Cardiac fibroblast (primary cell): ENCODE measurements at regions not wholly inside any gene's neighbourhood (a gene's known extent, or its start where the extent isn't known, plus 50 kb on each side); places are given as distances from the start of the nearest gene placed in this dataset.

Experiments used
- DNase-seq, 2 donors: peaks; one replicate each; pipeline versions ENCODE4 v3.0.0 to v3.0.0-alpha.2; 2010; ENCODE audit warnings: low read depth in 2 of 2
- H3K4me3 ChIP-seq, 2 donors: replicated peaks in 1 of 2; 1 replicate in 1 of 2; 2 replicates in 1 of 2; pipeline ENCODE4 v1.5.1; 2011; ENCODE audit warnings: low read depth in 2 of 2, low read length in 2 of 2, mild to moderate bottlenecking in 2 of 2, moderate library complexity in 1 of 2
- TF ChIP-seq, protein P1 (sequence below): IDR thresholded peaks from one replicate; pipeline ENCODE4 v1.5.1; 2011; ENCODE audit warnings: low read depth, mild to moderate bottlenecking, low read length, inconsistent platforms

DNA sequence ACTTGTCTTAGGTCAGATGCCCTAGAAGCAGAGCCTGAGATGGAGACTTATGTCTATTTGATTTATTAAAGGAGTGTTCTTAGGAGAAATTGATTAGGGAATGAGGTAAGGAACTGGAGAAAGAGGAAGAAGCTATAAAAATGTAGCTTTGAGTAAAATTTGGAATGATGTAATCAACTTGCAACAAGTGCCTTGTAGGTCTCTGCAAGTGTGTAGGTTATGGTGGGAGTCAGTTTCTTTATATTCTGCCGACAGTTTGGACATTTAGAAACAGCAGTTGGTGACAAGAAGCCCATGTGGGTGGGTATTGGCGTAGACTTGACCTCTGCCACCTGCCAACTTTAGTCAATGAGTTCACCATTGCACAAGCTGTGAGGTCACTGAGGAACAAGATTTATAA, 986.5 kb downstream of the CDH18 start:
- DNase-seq = no peak
- TF ChIP-seq, protein P1, sequence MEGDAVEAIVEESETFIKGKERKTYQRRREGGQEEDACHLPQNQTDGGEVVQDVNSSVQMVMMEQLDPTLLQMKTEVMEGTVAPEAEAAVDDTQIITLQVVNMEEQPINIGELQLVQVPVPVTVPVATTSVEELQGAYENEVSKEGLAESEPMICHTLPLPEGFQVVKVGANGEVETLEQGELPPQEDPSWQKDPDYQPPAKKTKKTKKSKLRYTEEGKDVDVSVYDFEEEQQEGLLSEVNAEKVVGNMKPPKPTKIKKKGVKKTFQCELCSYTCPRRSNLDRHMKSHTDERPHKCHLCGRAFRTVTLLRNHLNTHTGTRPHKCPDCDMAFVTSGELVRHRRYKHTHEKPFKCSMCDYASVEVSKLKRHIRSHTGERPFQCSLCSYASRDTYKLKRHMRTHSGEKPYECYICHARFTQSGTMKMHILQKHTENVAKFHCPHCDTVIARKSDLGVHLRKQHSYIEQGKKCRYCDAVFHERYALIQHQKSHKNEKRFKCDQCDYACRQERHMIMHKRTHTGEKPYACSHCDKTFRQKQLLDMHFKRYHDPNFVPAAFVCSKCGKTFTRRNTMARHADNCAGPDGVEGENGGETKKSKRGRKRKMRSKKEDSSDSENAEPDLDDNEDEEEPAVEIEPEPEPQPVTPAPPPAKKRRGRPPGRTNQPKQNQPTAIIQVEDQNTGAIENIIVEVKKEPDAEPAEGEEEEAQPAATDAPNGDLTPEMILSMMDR = no peak
- no peak overlapping the region for H3K4me3 ChIP-seq

DNA sequence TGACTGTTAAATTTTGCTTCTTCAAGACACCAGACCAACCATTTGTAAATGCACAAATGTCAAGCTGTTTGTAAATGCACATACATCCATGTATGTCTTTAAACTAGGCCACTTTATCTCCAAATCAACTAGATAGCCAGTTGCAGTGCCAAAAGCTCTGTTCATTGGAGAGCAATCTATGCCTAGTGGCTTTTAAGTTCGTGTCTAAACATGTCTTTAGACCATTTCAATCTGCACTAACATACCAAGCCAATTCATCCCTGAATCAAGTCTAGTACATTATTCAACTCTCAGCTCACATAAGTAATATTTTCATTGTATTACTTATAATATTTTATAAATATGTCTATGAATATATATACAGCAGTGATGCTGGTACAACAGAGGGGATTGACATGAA, 985.9 kb downstream of the CDH18 start:
- TF ChIP-seq, protein P1 = no peak
- H3K4me3 ChIP-seq = no peak overlapping the region
- no peak for DNase-seq

DNA sequence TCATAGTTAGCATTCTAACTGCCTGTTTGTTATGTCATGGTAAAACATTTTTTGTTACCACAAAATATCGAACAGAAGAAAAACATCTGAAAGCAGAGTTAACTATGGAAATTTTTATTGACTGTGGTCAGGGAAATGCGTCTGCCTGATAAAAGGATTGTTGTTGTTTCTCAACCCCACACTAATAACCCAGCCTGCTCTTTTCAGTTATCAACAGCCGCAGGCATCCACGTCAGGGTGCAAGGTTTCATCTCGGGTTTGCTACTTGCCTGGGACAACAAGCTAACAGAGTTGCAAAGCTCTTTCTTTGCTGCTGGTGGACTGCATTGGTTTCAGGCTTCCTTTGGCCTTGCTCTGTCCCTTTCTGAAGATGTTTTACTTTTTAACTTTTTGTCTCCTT, 969.2 kb downstream of the CDH18 start:
- TF ChIP-seq, protein P1 = no peak

DNA sequence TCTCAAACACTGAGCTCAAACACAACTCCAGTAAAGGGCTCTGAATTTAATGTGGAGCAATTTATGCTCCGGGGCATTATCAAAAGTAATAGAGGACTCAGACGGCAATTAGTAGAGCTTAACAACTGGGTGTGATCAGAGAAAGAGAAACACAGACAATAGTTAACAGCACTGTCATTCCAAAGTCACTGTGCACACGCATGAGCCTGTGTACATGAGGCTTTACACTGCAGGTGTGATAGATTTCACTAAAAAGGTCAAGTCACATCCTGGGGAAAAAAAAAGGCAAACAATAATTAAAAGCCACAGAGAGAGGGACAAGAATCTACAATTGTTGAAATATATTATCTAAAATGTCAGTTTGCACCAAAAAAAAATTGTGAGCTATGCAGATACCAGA, 956.5 kb downstream of the CDH18 start:
- TF ChIP-seq, protein P1 = no peak
- no peak for DNase-seq
- H3K4me3 ChIP-seq = no peak overlapping the region

More for the DNA sequence above, 969.2 kb downstream of the CDH18 start:
- H3K4me3 ChIP-seq = no peak overlapping the region
- no peak for DNase-seq

DNA sequence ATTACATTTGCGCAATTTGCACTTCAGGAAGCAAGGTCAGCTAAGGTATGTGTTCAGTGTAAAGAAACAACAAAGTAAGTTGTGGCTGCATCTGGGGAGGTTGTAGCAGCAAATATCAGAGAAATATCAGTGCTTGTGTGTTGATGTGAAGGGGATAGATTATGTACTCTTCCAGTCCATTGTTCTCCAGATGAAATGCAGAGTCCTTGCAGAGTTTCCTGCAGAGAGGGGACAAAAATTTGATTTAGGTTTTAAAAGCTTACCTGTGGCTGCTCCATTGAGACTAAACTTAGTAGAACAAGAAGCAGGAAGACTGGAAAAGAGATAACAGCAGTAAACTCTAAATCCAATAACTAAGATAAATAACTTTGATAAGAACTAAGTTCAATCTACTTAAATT, 952.2 kb downstream of the CDH18 start:
- DNase-seq = no peak
- no peak overlapping the region for H3K4me3 ChIP-seq
- TF ChIP-seq, protein P1 = no peak

DNA sequence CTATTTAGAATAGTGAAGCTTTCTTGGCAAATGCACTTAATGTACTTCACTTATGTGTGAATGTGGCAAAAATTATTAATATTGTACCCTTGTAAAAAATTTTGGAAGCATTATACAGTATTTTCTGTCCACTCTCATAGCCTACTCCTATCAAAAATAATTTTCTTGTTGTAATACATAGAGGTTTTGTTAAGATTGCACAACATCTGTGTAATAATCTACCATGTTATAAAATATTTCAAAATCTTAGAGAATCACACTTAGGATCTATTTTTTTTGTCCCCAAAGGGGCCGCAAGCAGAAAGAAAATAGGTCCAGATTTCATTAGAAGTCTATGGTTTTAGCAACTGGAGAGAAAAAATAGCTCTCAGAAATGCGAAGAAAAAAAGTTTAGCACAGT, 945.9 kb downstream of the CDH18 start:
- no peak for DNase-seq
- TF ChIP-seq, protein P1 = no peak
- H3K4me3 ChIP-seq = no peak overlapping the region

DNA sequence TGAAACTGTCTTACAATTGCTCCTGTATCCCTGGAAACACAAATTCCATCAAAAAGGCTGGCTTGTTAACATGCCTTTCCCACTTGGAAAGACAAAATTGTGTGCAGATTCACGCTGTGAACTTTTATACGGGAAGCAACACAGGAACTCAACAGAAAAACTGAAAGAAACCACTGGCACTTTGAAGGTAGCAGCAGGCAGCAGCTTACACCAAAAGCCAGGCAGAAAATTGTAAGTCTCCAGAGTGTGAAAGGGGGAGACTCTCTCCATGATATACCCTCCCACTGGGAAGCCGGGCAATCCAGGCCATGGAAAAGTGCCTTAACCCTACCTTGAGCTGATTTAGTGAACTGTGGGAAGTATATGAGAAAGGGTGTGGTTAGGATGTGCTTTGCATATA, 943.7 kb downstream of the CDH18 start:
- TF ChIP-seq, protein P1 = no peak
- H3K4me3 ChIP-seq = no peak overlapping the region
- no peak for DNase-seq
